LNCAP (cell line): ENCODE measurements at regions not wholly inside any gene's neighbourhood (a gene's known extent, or its start where the extent isn't known, plus 50 kb on each side); places are given as distances from the start of the nearest gene placed in this dataset.

Experiments
- TF ChIP-seq, protein P1 (sequence below): fragments of 450-650 bp; IDR thresholded peaks from 2 replicates; pipeline ENCODE4 v1.5.1; 2017; ENCODE audit warnings: mild to moderate bottlenecking

DNA sequence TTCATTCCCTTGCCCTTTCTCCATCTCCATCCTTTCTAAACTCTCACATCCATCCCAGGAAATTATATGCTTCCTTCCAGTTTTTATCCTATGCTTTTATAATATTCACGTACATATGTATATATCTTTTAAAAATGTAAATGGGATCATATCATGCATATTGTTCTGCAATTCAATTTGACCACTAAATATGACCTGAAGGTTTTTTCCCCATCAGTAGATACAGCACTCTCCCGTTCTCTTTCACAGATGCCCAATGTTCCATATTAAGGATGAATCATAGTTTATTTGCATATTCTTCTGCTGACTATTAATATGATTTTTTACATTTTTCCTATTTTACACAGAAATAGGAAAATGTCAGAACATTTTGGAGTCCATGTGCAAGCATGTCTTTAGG, 213.3 kb upstream of the PARD3B start:
- TF ChIP-seq, protein P1, sequence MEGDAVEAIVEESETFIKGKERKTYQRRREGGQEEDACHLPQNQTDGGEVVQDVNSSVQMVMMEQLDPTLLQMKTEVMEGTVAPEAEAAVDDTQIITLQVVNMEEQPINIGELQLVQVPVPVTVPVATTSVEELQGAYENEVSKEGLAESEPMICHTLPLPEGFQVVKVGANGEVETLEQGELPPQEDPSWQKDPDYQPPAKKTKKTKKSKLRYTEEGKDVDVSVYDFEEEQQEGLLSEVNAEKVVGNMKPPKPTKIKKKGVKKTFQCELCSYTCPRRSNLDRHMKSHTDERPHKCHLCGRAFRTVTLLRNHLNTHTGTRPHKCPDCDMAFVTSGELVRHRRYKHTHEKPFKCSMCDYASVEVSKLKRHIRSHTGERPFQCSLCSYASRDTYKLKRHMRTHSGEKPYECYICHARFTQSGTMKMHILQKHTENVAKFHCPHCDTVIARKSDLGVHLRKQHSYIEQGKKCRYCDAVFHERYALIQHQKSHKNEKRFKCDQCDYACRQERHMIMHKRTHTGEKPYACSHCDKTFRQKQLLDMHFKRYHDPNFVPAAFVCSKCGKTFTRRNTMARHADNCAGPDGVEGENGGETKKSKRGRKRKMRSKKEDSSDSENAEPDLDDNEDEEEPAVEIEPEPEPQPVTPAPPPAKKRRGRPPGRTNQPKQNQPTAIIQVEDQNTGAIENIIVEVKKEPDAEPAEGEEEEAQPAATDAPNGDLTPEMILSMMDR = no peak

DNA sequence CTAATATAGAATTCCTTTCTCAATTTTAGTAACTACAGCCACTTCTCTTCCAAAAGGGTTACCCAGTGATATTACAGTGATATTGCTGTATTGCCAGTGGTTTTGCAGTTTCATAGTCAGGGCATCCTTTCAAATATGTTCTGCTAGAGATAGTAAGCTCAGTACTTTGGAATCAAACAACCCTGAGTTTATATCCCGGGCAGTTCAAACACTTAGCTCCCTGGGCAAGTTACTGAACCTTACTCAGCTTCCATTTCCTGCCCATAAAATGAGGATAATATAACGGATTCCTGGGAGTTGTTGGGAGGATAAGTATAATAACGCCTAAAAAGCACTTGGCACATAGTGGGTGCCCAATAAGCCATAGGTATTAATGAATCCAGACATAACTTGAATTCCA, 212.6 kb upstream of the PARD3B start:
- TF ChIP-seq, protein P1 = no peak

DNA sequence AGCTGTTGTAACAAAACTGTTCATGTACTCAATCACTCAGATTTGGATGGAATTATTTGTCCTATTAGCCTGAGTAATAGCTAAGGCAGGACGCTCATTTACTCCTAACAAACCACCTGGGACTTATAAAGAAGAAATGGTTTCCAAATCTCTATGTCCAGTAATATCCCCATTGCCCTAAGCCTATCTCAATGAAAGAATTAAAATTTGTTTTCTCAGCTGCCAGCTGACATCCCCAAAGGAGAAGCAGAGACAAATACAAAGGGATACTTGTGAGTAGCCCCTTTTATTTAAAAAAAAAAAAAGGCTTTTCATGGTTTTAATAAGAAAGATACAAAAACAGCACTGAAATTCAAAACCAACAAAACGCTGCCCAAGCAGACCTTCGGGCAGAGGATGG, 211.4 kb upstream of the PARD3B start:
- TF ChIP-seq, protein P1 = no peak

DNA sequence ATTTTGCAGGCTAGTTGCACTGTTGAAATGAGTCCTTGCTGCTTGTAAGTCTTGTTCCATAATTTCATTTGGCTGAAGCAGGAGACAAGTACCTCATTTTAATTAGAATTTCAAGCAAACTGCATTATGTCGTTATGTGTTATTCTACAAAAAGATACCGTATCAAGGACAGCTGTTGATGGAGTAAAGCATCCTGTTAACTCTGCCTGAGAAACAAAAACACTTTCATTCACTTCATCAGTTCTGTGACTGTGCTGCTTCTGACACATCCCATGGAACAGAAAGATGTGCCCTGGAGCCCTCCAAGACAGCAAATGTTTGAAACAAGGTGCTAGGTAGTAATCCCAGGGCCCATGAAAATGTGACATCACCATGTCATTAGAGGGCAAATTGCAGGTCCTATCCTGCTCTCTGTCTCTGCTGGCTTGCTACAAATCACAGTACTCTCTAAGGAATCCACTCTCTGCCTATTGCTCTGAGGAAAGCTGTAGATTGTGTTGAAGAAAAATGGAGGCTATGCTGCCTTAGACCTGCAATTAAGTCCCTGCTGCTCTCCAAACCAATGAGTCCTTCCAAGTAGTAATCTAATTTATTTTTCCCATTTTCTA, 209.7 kb upstream of the PARD3B start:
- TF ChIP-seq, protein P1 = no peak

DNA sequence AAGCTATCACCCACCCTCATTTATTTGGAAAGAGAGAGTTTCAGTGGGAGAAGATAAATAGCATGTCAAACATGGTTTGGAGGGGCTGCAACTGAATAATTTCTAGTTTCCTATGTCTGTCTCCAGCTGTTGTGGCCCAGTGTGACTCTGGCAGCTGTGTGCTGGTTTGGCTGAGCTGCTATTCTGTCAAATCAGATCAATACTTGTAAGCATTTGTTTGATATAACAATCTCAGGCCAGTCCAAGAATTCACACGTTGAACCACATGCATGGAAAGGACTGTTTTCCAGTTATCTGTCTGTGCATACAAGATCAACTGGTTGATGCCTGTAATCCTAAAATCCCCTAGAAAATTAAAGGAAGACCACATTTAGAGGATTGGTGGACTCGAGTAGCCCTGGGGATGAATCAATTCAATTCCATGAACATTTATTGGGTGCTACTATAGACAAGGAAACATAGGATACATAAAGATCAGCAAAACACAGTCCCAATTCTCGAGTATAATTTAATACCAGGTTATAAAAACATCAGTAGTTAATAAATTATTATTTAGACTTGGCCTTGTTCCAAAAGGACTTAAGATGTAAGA, 209.0 kb upstream of the PARD3B start:
- TF ChIP-seq, protein P1 = no peak

DNA sequence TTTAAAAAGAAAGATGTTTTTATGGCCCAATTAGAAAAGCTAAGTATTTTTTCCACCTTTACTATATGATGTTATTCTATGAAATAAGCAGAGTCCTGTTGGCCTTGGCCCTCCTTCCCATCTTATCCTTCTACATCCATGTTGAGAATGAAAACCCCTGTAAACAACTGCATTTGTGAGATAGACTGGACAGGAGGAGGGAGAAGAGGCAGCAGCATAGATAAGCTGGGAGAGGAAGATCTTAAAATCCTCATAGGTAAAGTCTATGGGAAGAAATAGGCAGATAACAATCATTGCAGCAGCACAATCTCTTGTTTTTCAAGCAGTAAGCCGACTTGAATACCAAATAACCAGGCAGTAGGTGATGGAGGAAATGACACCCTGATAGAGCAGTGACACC, 207.6 kb upstream of the PARD3B start:
- TF ChIP-seq, protein P1 = no peak

DNA sequence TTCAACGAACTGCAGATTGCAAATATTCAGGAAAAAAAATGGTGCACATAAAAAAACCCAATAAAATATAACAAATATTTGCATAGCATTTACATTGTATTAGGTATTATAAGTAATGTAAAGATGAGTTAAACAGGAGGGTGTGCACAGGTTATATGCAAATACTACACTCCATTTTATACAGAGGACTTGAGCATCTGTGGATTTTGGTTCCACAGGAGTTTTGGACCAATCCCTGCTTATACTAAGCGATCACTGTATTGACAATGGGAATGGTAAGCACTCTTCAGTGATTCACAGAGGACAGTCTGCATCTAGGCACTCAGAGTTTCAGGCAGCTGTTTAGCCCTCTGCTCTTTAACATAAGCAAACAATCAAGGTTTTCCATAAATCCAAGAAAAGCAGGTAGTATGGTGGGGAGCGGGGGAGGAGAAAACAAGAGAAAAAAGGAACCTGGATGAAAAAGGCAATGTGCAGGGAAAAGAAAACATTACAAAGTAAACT, 206.0 kb upstream of the PARD3B start:
- TF ChIP-seq, protein P1 = no peak
